GM21619 (cell line): ENCODE measurements at regions not wholly inside any gene's neighbourhood (a gene's known extent, or its start where the extent isn't known, plus 50 kb on each side); places are given as distances from the start of the nearest gene placed in this dataset.

Source experiments
- ATAC-seq: cut with Tn5 transposase; IDR thresholded peaks from one replicate; pipeline ENCODE4 v1.9.1; 2021; ENCODE audit not compliant: unreplicated experiment

DNA sequence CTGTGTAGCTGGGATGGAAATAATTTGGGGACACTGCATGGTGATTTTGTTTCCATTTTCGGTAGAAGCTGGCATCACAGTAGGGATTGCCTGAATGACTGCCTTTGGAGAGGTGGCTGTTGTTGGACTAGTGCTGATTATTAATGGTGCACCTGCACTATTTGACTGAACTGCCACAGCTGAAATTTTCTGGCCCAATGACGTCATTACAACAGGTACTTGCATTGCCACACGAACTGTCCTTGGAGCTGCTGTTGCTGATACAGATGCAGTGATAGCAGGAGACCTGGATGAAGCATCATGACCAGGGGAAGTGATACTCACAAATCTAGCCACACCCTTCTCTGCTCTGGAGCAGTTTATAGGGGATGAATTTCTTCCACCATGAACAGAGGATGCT, 95.6 kb upstream of the FOXC1 start:
- no peak for ATAC-seq

DNA sequence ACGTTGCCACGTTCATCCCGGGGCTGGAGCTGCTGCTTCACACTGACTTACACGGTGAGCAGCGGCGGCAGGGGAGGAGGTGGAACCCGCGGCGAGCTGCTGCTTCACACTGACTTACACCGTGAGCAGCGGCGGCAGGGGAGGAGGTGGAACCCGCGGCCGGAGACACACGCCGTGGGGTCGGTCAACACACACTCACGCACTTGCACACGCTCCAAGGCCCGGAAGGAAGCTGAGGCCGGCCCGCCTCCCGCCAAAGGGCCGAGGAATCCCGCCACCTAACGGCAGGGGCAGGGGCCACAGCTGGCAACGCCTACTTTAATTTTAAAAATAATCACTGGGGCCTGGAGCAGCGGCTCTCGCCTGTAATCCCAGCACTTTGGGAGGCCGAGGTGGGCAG, 94.4 kb upstream of the FOXC1 start:
- ATAC-seq: no peak

DNA sequence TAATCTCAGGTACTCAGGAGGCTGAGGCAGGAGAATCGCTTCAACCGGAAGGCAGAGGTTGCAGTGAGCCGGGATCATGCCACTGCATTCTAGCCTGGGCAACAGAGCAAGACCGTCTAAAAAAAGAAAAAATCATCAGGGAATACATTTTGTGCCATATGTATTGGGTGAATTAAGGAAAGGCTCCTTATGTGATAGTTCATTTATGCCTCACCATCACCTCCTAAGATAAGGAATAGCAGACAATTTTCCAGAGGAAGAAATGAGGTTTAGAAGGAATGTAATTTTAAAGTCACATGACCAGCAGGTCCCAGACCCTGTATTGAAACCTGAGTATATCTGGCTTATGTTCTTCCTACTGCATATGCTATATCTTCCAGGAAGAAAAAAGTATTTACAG, 93.9 kb upstream of the FOXC1 start:
- no peak for ATAC-seq

- ATAC-seq: no peak
Observed at GRCh38 chr6:1516742-1517520, 92.8 kb upstream of the FOXC1 start.

GRCh38 chr6:1518855-1519254, 90.9 kb upstream of the FOXC1 start:
- no peak for ATAC-seq

DNA sequence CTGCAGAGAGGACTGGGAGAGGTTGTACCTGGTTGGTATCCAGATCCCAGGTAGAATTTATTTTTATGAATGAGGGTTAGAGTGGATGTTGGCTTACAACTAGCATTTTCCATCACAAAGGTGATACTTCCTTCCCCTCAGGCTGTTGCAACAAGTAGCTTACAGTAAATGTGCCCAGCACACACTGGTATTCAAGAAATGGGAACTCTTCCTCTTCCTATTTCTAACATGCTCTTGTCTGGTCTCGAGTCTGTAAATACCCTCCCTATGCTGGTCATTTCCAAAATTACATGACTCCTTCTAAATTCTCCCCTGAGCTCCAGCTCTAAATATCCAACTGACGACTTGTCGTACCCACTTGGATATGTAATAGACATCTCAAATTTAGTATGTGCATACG, 90.1 kb upstream of the FOXC1 start:
- no peak for ATAC-seq

DNA sequence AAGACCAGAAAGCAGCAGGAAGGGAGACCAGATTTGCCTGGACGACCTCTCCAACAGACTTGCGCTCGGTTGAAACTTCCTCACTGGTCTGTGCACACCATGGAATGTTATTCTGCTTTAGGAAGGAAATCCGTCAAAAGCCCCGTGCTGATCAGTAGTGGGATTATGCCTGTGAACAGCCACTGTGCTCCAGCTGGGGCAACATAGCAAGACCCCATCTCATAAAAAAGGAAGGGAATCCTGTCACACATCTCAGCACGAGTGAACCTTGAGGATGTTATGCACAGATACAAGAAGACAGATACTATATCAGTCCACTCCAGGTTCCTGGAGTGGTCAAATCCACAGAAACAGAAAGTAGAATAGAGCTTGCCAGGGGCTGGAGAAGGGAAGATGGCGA, 86.9 kb upstream of the FOXC1 start:
- ATAC-seq: no peak

- ATAC-seq: no peak
Observed at GRCh38 chr6:1524040-1524480, 85.7 kb upstream of the FOXC1 start.

GRCh38 chr6:1525364-1526038, 84.2 kb upstream of the FOXC1 start:
- ATAC-seq: no peak

DNA sequence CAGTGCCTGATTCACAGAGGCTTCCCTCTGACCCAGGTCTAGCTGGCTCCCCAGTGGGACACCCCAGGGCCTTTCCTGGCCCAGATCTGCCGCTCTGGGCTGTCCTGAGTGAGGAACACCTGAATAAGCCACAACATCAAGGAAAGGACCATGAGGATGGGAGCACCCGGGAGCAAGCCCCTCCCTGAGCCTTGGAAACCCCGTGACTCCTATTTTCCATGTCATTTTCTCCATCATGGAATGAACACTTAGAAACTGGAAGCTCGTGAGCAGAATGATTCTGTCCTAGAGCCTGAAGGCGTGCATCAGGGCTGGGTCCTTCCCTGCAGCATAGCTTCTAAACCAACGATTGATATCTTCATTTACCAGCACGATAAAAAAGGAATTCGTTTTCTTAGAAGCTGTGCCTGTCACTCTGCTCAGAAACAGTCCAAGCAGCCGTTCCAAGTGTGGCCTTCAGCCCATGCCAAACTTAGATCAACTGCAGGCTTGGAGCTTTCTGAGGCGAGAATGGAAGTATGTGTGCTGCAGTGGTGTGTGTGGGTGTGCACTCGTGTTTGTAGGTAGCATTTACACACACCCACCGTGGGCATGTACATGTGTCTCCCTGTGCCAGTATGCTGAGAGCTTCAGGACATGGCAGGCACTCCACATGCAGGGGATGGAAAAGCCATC, 83.2 kb upstream of the FOXC1 start:
- no peak for ATAC-seq

DNA sequence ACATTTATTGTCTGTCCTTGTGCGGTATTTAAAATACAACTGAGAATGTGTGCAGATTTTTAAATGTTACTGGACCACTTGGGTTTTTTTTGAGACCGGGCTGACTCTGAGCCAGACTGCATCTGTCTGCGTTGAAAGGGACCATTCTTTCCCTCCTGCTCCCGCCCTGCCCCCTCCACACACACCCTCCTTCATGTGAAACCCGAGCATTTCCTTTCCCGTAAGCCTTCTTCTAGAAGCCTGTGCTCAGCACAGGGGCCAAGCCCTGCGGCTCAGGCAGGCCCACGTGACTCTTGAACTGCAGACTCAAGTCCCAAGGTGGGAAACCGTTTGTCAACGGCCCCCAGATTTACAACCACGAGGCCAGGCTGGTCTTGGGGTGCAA, 82.7 kb upstream of the FOXC1 start:
- ATAC-seq: no peak

GRCh38 chr6:1535295-1535694, 74.4 kb upstream of the FOXC1 start:
- ATAC-seq: no peak

DNA sequence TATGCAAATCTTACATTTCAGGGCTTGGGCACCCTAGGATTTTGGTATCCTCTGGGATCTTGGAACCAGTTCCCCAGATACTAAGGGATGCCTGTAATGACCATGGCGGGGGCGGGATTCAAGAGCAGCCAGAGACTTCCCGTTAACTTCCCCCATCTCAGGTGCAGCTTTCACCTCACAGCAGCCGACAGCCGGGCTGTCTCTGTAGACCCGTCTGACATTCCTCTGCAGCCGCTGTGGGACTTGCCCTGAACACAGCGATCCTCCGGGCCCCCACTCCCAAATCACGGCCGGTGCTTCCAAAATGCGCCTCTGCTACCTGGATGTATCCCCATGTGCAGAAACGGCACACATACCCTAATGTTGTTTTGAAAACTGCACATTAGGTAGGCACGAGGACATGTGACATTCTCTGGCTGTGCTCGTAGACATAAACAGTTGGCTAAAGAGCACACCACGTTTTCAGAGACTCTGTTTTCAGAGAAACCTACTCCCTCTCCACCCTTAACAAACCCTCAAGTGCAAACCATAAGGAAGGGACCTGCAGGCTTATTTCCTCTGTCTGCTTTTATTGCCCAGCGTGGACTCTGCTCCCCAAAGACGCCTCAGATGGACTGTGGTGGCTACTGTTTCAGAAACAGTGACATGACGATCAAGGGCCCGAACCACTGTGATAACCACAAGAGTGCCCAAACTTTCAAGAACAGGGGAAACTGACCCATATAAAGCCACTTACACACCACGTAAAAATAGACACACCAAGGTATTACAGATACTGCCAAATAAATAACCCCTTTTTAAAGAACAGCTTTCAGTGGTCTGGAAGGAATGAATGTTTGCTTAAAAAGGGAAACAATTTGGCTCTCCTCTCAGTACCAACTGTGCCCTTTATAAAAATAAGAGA, 72.9 kb upstream of the FOXC1 start:
- no peak for ATAC-seq

DNA sequence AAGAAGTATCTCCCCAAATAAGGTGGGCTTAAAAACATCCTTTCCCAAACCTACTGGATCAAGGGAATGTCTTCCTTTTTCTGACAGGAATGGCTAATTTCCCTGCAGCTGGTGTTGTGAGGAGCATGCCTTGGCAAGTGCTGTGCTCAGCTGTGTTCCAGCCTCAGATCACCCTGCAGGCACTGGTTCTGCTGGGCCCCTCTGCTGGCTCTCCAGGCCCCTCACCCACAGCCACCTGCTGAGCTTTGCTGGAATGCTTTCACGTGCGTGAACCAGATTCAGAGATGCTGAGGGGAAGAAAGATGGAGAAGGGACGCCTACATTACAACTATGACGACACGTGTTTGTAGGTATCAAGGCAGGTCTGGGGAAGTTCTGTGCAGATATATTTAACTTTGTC, 71.3 kb upstream of the FOXC1 start:
- ATAC-seq: no peak

DNA sequence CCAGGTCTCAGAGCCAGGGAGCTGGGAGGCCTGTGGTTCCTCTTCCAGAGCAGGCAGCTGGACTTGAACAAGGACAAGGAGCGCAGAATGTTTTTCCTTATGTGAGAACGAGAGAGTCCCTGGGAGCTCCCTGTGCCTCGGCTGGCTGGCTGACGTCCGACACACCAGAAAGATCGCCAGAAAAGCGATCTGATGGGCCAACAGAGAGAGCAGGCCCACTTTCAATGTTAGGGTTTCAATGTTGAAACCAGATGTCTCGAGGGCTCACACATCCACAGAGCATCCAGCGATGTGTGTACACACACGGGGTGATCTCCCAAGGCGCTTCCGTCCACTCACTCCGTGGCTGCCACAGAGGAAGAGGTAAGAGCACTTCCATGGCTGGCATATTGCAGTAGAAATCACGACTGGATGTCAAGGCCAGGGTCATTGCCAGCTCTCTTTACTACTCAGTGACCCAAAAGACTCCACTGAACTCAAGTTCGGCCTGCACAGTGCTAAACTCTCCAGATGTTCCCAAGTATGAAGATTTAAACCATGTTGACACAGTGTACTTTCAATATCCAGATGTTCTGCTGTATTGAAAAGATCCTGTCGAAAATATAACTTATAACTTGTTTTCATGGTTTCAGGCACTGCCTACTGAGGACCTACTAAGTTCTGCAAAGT, 70.8 kb upstream of the FOXC1 start:
- ATAC-seq: no peak

GRCh38 chr6:1540864-1541521, 68.7 kb upstream of the FOXC1 start:
- ATAC-seq: no peak

GRCh38 chr6:1542335-1542734, 67.4 kb upstream of the FOXC1 start:
- no peak for ATAC-seq

DNA sequence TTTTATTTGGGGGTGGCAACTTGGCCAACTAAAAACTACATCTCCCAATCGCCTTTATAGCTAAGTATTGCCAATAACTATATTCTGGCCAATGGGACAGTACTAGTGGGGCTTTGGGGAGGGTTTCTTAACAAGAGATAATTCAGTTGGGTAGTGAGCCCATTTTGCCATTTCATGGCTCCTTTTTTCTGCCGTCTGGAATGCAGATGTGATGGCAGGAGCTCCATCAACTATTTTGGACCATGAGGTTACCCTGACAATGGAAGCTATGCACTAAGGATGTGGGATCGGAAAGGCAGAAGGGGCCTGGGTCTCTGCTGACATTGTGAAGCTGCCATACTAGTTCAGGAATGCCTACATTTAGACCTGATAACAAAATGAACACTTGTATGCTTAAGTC, 67.0 kb upstream of the FOXC1 start:
- no peak for ATAC-seq

- no peak for ATAC-seq
Observed at GRCh38 chr6:1544000-1544399, 65.7 kb upstream of the FOXC1 start.

GRCh38 chr6:1544603-1545002, 65.1 kb upstream of the FOXC1 start:
- ATAC-seq: no peak
